NCI-H128 (cell line): ENCODE measurements at regions not wholly inside any gene's neighbourhood (a gene's known extent, or its start where the extent isn't known, plus 50 kb on each side); places are given as distances from the start of the nearest gene placed in this dataset.
"Not testable (repeated sequence)": the region's sequence is repeated elsewhere in the genome, so short reads cannot be mapped to it uniquely, and the experiment has no call there.

ENCODE experiments used
- DNase-seq: peaks from one replicate; lab custom pipeline; 2025; ENCODE audit not compliant: unreplicated experiment; lab: John Stamatoyannopoulos, UW

- DNase-seq = no peak
Observed at GRCh38 chr9:82115900-82116299, 127.3 kb downstream of the SPATA31D1 start.

GRCh38 chr9:82116556-82116955 is 128.0 kb downstream of the SPATA31D1 start:
- DNase-seq = no peak

- DNase-seq = no peak
Observed at GRCh38 chr9:82117026-82117811, 128.6 kb downstream of the SPATA31D1 start.

- DNase-seq = no peak
Observed at GRCh38 chr9:82122731-82123130, 134.2 kb downstream of the SPATA31D1 start.

GRCh38 chr9:82124090-82124489 is 135.5 kb downstream of the SPATA31D1 start:
- no peak for DNase-seq

GRCh38 chr9:82126256-82126655 is 137.7 kb downstream of the SPATA31D1 start:
- no peak for DNase-seq

- DNase-seq = no peak
Observed at GRCh38 chr9:82127465-82127864, 138.9 kb downstream of the SPATA31D1 start.

- no peak for DNase-seq
Observed at GRCh38 chr9:82128011-82128696, 139.6 kb downstream of the SPATA31D1 start.

- no peak for DNase-seq
Observed at GRCh38 chr9:82129708-82130107, 141.1 kb downstream of the SPATA31D1 start.

GRCh38 chr9:82130331-82131042 is 141.9 kb downstream of the SPATA31D1 start:
- no peak for DNase-seq

- no peak for DNase-seq
Observed at GRCh38 chr9:82131072-82131471, 142.5 kb downstream of the SPATA31D1 start.

- DNase-seq = no peak
Observed at GRCh38 chr9:82132024-82132423, 143.5 kb downstream of the SPATA31D1 start.

GRCh38 chr9:82134010-82134409 is 145.4 kb downstream of the SPATA31D1 start:
- DNase-seq = no peak

- no peak for DNase-seq
Observed at GRCh38 chr9:82135106-82135505, 146.5 kb downstream of the SPATA31D1 start.

- DNase-seq = not testable (repeated sequence)
Observed at GRCh38 chr9:82138081-82138480, 149.5 kb downstream of the SPATA31D1 start.

GRCh38 chr9:82140471-82140870 is 151.9 kb downstream of the SPATA31D1 start:
- no peak for DNase-seq

- no peak for DNase-seq
Observed at GRCh38 chr9:82144803-82145202, 156.2 kb downstream of the SPATA31D1 start.

GRCh38 chr9:82146677-82147076 is 158.1 kb downstream of the SPATA31D1 start:
- DNase-seq = no peak

GRCh38 chr9:82147798-82148425 is 159.3 kb downstream of the SPATA31D1 start:
- DNase-seq = no peak

GRCh38 chr9:82148426-82148810 is 159.8 kb downstream of the SPATA31D1 start:
- DNase-seq = no peak

- DNase-seq = no peak
Observed at GRCh38 chr9:82148901-82149461, 160.4 kb downstream of the SPATA31D1 start.
